Adrenal gland (tissue), 9 donors: ENCODE measurements at regions not wholly inside any gene's neighbourhood (a gene's known extent, or its start where the extent isn't known, plus 50 kb on each side); places are given as distances from the start of the nearest gene placed in this dataset.

ENCODE experiments used
- DNase-seq, 7 donors: peaks; one replicate each; pipeline ENCODE4 v3.0.0-alpha.2; 2019 to 2020
- H3K27ac ChIP-seq, 5 donors: fragments of 200-600 bp; sonication (generic) in 4 of 5; 1 replicate in 3 of 5; 2 replicates in 2 of 5; pipeline versions ENCODE4 v1.5.1 to v1.8.0; 2016 to 2020; ENCODE audit warnings: mild to moderate bottlenecking in 1 of 5
- H3K27me3 ChIP-seq: fragments of 200-600 bp; 2 replicates; pipeline ENCODE4 v1.8.0; 2021
- H3K36me3 ChIP-seq, 2 donors: fragments of 200-600 bp; replicated peaks in 1 of 2; 1 replicate in 1 of 2; 2 replicates in 1 of 2; pipeline versions ENCODE4 v1.5.1 to v1.8.0; 2018 to 2022
- H3K4me1 ChIP-seq, 2 donors: fragments of 200-600 bp; replicated peaks in 1 of 2; 1 replicate in 1 of 2; 2 replicates in 1 of 2; pipeline versions ENCODE4 v1.5.1 to v1.8.0; 2018 to 2021
- H3K4me3 ChIP-seq, 4 donors: fragments of 200-600 bp; sonication (generic) in 3 of 4; one replicate each; pipeline ENCODE4 v1.5.1; 2016 to 2018
- H3K9me3 ChIP-seq, 3 donors: fragments of 200-600 bp; sonication (generic) in 1 of 3; replicated peaks in 1 of 3; 1 replicate in 2 of 3; 2 replicates in 1 of 3; pipeline versions ENCODE4 v1.5.1 to v1.8.0; 2016 to 2021
- CTCF ChIP-seq, 6 experiments: fragments of 450-650 bp in 4 of 6; fragments of 200-600 bp in 2 of 6; sonication (generic) in 1 of 6; IDR thresholded peaks; 1 replicate in 5 of 6; 2 replicates in 1 of 6; pipeline versions ENCODE4 v1.5.1 to v1.8.0; 2016 to 2021; ENCODE audit warnings: antibody characterized with exemption in 6 of 6, mild to moderate bottlenecking in 2 of 6, moderate library complexity in 1 of 6
- POLR2A ChIP-seq, 2 donors: fragments of 450-650 bp; IDR thresholded peaks; one replicate each; pipeline ENCODE4 v1.6.1; 2017; ENCODE audit warnings: antibody characterized with exemption in 2 of 2, mild to moderate bottlenecking in 2 of 2, moderate library complexity in 1 of 2
- WGBS, 4 donors: extraction: QIAGEN DNeasy Blood & Tissue Kit in 2 of 4; methylation state at CpG; one replicate each; pipeline versions ENCODE4 v1.1.5 to v1.1.7; 2013 to 2017; 5-methylcytosine and 5-hydroxymethylcytosine counted together
- intact Hi-C, 2 donors: fragments of 100-400 bp; cut with DNase I; formaldehyde crosslinking; loops; one replicate each; pipeline versions ENCODE4 v1.14.1 to v1.15.0; 2022 to 2023
- donor health status: healthy with polysubstance abuse.
- donor health status: Bipolar disorder and iron deficiency.
- donor health status: DM: yes; HTN: yes; CAD: no.
- donor health status: DM: no; HTN: no; CAD: no.
- donor health status: DM: no; HTN: no; CAD: no.

DNA sequence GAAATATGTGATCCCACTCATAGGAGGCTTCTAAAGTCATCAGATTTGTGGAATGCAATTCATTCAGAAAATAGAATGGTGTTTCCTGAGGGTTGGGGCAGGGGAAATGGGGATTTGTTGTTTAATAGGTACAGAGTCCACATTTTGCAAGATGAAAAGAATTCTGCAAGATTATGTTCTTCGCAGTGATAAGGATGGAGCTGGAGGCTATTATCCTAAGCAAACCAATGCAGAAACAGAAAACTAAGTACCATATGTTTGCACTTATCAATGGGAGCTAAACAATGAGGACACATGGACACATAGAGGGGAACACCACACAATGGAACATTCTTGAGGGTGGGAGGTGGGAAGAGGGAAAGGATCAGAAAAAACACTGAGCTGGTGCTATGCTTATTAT lies 144.3 kb upstream of the NLGN4X start:
- no peaks in the 10 kb centered on the region for H3K27me3 ChIP-seq
- WGBS, 4 donors = 83 to 94% (median 88%) methylated on average over 1 of the region's 1 CpG
- H3K9me3 ChIP-seq = no peaks in the 10 kb centered on the region
- no peaks in the 10 kb centered on the region for H3K4me1 ChIP-seq
- H3K4me3 ChIP-seq = no peak overlapping the region
- DNase-seq = no peak
- no peaks in the 10 kb centered on the region for H3K36me3 ChIP-seq
- TF ChIP-seq CTCF (IDR thresholded peaks at IDR 0.05) (no peak), POLR2A (IDR thresholded peaks at IDR 0.05) (no peak)
- intact Hi-C loops = no loop called here
- no peak overlapping the region for H3K27ac ChIP-seq

- H3K27ac ChIP-seq = no peak overlapping the region
- no peak for DNase-seq
- H3K4me1 ChIP-seq = no peaks in the 10 kb centered on the region
- intact Hi-C loops = no loop called here
- no peaks in the 10 kb centered on the region for H3K36me3 ChIP-seq
- 60 to 82% (median 65%) methylated on average over 1 to 3 of the region's 3 CpGs for whole genome bisulfite sequencing, 4 donors
- H3K9me3 ChIP-seq = no peaks in the 10 kb centered on the region
- no peak for TF ChIP-seq POLR2A (IDR thresholded peaks at IDR 0.05)
- TF ChIP-seq CTCF (IDR thresholded peaks at IDR 0.05) = no peak
- no peak overlapping the region for H3K4me3 ChIP-seq
- H3K27me3 ChIP-seq = no peaks in the 10 kb centered on the region
These were observed 142.7 kb upstream of the NLGN4X start for GRCh38 chrX:6371353-6371752.

DNA sequence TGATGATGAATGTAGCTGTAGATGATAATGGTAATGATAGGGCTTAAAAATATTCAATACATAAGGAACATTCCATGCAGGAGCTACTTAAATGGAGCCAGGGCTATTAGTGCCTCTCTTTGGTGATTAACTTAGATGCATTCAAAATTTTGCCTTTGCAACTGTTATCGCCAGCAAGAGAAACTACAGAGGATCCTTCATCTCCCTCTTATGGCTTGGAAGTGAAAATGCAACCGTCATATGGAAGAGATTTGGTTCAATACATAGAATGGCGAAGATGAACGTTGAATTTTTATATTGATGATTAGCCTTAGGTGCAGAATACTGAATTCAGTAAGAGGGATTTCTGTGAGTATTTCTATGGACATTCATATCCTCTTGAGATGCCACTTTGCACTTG lies 134.5 kb upstream of the NLGN4X start:
- no peaks in the 10 kb centered on the region for H3K4me1 ChIP-seq
- intact Hi-C loops = no loop called here
- H3K36me3 ChIP-seq = no peaks in the 10 kb centered on the region
- no peak for TF ChIP-seq CTCF (IDR thresholded peaks at IDR 0.05)
- no peak for TF ChIP-seq POLR2A (IDR thresholded peaks at IDR 0.05)
- DNase-seq = no peak
- no peaks in the 10 kb centered on the region for H3K27me3 ChIP-seq
- no peak overlapping the region for H3K27ac ChIP-seq
- H3K4me3 ChIP-seq = no peak overlapping the region
- WGBS, 4 donors = 38 to 46% (median 42%) methylated on average over 4 of the region's 4 CpGs
- H3K9me3 ChIP-seq = no peaks in the 10 kb centered on the region

DNA sequence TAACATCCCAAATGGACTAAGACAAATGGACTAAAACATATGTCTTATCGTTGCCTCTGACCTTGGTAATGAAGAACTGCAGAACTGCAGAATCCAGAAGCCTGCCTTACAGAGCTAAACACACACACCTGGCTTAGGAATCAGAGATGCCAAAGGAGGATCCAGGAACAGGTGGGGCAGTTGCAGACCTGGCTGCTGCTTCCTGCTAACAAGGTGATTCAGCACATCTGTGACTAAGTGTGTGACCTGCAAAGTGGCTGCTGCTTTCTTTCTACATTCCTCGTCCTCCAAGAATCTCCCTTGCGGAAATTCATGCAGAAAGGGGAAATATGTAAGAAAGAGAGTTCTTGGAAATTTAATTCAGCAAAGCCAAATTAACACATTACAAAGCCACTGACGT lies 96.8 kb upstream of the NLGN4X start:
- H3K27me3 ChIP-seq = no peaks in the 10 kb centered on the region
- no peak overlapping the region for H3K27ac ChIP-seq
- H3K4me3 ChIP-seq = no peak overlapping the region
- TF ChIP-seq CTCF (IDR thresholded peaks at IDR 0.05) = no peak
- TF ChIP-seq POLR2A (IDR thresholded peaks at IDR 0.05) = no peak
- H3K36me3 ChIP-seq = no peaks in the 10 kb centered on the region
- no peaks in the 10 kb centered on the region for H3K4me1 ChIP-seq
- DNase-seq = no peak
- intact Hi-C loops = no loop called here
- no peaks in the 10 kb centered on the region for H3K9me3 ChIP-seq
- WGBS, 4 donors = 52 to 74% (median 67%) methylated on average over 3 to 4 of the region's 4 CpGs
